ENCODE measurements at regions not wholly inside any gene's neighbourhood (a gene's known extent, or its start where the extent isn't known, plus 50 kb on each side); places are given as distances from the start of the nearest gene placed in this dataset.

DNA sequence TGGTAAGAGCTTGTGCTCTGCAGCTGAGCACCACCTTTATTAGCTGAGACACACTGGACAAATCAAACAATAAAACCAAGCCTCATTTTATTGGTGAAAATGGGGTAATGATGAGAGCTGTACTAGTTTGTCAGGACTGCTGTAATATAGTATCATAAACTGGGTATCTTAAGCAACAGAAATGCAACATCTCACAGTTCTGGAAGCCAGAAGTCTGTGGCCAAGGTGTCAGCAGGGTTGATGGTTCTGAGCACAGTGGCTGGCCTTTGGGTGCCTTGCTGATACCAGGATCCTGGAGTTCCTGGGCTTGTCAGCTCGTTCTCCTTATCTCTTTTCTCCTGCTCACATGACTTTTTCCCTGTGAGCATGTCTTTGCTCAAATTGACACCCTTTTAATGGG, 513.1 kb downstream of the IRX1 start:
- TF ChIP-seq, protein P1, sequence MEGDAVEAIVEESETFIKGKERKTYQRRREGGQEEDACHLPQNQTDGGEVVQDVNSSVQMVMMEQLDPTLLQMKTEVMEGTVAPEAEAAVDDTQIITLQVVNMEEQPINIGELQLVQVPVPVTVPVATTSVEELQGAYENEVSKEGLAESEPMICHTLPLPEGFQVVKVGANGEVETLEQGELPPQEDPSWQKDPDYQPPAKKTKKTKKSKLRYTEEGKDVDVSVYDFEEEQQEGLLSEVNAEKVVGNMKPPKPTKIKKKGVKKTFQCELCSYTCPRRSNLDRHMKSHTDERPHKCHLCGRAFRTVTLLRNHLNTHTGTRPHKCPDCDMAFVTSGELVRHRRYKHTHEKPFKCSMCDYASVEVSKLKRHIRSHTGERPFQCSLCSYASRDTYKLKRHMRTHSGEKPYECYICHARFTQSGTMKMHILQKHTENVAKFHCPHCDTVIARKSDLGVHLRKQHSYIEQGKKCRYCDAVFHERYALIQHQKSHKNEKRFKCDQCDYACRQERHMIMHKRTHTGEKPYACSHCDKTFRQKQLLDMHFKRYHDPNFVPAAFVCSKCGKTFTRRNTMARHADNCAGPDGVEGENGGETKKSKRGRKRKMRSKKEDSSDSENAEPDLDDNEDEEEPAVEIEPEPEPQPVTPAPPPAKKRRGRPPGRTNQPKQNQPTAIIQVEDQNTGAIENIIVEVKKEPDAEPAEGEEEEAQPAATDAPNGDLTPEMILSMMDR (IDR thresholded peaks at IDR 0.05) = no peak
- no peak for TF ChIP-seq EZH2 (IDR thresholded peaks at IDR 0.05; ENCODE audit: borderline replicate concordance, insufficient read depth, low read depth, low read length, poor library complexity, severe bottlenecking)
